GM12864 (cell line): ENCODE measurements at regions not wholly inside any gene's neighbourhood (a gene's known extent, or its start where the extent isn't known, plus 50 kb on each side); places are given as distances from the start of the nearest gene placed in this dataset.
"Not testable (repeated sequence)": the region's sequence is repeated elsewhere in the genome, so short reads cannot be mapped to it uniquely, and the experiment has no call there.

Source experiments
- DNase-seq: peaks from one replicate; pipeline ENCODE4 v3.0.0-alpha.2; 2011; ENCODE audit warnings: low read depth
- H3K4me3 ChIP-seq: 2 replicates; pipeline ENCODE4 v1.5.1; 2011; ENCODE audit warnings: mild to moderate bottlenecking, low read depth, low read length, control low read depth
- CTCF ChIP-seq: IDR thresholded peaks from 2 replicates; pipeline ENCODE4 v1.5.1; 2011; ENCODE audit warnings: low read depth, mild to moderate bottlenecking, moderate library complexity, low read length, control low read depth, inconsistent platforms; ENCODE audit errors: missing control alignments

GRCh38 chr6:102742028-102742427 is 1348.5 kb downstream of the GRIK2 start:
- TF ChIP-seq CTCF = no peak
- DNase-seq = no peak
- H3K4me3 ChIP-seq = no peak overlapping the region

GRCh38 chr6:102736941-102737368 is 1343.4 kb downstream of the GRIK2 start:
- no peak for DNase-seq
- TF ChIP-seq CTCF = no peak
- H3K4me3 ChIP-seq = no peak overlapping the region

DNA sequence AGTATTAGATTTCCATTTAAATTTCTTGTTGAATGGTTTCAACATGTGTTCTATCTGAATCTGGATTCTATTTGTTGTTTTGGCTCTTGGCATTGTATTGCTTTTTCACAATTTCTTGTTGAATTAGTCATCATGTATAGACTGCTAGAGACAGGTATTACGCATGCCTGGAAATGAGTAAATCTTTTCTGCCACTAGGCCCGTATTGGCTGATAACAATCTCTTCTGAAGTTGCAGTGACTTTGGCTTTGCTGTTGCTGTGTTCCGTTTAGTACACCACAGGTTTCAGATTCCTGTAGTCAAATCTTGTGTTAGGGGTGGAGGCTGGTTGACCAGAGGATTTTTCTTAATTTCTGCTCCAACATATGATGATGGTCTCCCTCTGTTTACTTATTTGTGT is 1339.4 kb downstream of the GRIK2 start:
- no peak for DNase-seq
- H3K4me3 ChIP-seq = no peak overlapping the region
- TF ChIP-seq CTCF = no peak

DNA sequence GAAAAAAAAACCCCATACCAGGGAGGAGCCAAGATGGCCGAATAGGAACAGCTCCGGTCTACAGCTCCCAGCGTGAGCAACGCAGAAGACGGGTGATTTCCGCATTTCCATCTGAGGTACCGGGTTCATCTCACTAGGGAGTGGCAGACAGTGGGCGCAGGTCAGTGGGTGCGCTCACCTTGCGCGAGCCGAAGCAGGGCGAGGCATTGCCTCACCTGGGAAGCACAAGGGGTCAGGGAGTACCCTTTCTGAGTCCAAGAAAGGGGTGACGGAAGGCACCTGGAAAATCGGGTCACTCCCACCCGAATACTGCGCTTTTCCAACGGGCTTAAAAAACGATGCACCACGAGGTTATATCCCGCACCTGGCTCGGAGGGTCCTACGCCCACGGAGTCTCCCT is 1328.6 kb downstream of the GRIK2 start:
- H3K4me3 ChIP-seq, DNase-seq: not testable (repeated sequence)

DNA sequence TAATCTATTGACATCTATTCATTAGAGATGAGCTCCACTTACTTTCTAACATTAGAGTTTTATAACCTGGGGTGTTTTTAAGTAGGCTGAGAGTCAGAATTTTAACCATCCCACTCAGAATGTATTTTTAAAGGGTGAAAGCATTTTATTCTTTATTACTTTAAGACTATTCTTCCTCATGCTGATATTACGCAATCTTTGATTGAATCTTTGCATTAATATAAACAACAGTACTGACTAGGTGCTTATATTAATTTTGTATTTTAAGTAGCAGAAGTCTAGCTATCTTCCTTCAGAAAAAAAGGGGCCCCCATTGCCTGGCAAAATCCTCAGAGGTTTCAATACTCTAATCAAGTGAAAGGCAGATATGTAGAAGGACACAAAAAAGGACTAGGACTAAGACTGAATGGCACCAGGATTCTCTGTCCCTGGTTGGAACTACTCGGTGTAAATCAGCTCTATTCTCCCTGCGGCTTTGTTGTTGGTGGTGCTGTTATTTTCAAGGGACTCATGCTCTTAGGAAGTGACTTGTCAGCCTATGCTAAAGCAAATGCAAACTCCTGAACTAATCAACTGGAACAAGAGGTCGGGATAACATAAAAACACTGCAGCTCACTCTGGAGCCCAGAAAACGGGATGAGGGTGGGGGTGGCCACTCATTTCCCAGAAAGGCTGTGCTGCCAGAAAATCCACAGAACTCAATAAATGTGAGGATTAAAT is 1324.4 kb downstream of the GRIK2 start:
- no peak overlapping the region for H3K4me3 ChIP-seq
- no peak for DNase-seq
- no peak for TF ChIP-seq CTCF

GRCh38 chr6:102717252-102717651 is 1323.7 kb downstream of the GRIK2 start:
- DNase-seq = no peak
- no peak for TF ChIP-seq CTCF
- H3K4me3 ChIP-seq = no peak overlapping the region

- no peak overlapping the region for H3K4me3 ChIP-seq
- TF ChIP-seq CTCF = no peak
- no peak for DNase-seq
These were observed 1307.5 kb downstream of the GRIK2 start for GRCh38 chr6:102701019-102701418.
